ENCODE measurements at regions not wholly inside any gene's neighbourhood (a gene's known extent, or its start where the extent isn't known, plus 50 kb on each side); places are given as distances from the start of the nearest gene placed in this dataset.

DNA sequence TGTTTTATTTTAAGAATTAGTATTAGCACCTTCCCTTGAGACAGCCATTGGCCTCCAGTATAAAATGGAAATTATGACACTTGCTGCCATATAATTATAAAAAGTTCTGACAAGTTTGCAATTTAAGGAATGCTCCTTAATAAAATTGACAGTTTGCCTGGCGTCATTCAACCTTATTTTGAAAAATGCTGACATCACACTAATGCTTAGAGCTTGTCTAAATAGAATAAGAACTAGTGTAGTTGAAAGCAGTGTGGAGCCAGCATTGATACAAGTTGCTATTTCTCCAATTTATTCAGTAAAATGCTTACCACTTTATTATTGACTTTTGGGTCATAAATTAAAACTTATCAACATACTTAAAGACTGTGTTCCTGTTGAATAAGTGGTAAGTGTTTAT, 54.3 kb upstream of the ARX start:
- TF ChIP-seq, protein P1, sequence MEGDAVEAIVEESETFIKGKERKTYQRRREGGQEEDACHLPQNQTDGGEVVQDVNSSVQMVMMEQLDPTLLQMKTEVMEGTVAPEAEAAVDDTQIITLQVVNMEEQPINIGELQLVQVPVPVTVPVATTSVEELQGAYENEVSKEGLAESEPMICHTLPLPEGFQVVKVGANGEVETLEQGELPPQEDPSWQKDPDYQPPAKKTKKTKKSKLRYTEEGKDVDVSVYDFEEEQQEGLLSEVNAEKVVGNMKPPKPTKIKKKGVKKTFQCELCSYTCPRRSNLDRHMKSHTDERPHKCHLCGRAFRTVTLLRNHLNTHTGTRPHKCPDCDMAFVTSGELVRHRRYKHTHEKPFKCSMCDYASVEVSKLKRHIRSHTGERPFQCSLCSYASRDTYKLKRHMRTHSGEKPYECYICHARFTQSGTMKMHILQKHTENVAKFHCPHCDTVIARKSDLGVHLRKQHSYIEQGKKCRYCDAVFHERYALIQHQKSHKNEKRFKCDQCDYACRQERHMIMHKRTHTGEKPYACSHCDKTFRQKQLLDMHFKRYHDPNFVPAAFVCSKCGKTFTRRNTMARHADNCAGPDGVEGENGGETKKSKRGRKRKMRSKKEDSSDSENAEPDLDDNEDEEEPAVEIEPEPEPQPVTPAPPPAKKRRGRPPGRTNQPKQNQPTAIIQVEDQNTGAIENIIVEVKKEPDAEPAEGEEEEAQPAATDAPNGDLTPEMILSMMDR (IDR thresholded peaks at IDR 0.05; ENCODE audit: borderline replicate concordance), result no peak
- H3K27me3 ChIP-seq (ENCODE audit: low read depth), result no peaks in the 10 kb centered on the region
- H3K4me1 ChIP-seq, result no peaks in the 10 kb centered on the region
- no peak overlapping the region for H3K27ac ChIP-seq (replicated peaks)
- H3K4me3 ChIP-seq, result no peak overlapping the region
- H3K9me3 ChIP-seq (replicated peaks), result no peaks in the 10 kb centered on the region
- intact Hi-C loops (cut with micrococcal nuclease), result no loop called here
- DNase-seq, result no peak
- no peaks in the 10 kb centered on the region for H3K36me3 ChIP-seq

DNA sequence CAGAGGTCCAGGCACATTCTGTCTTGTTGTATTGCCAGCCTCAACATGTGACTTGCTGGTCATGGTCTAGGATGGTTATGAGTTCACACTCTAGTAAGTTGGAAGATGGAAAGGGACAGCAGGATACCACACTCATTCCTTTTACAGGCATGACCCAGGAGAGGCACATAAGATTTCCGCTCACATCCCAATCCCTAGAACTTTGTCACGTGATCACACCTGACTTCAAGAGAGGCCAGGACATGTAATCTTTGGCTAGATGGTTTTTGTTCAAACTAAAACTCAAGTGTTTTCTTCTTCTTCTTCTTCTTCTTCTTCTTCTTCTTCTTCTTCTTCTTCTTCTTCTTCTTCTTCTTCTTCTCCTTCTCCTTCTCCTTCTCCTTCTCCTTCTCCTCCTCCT, 53.4 kb upstream of the ARX start:
- H3K9me3 ChIP-seq (replicated peaks), result no peaks in the 10 kb centered on the region
- H3K4me3 ChIP-seq, result no peak overlapping the region
- DNase-seq, result no peak
- no peaks in the 10 kb centered on the region for H3K27me3 ChIP-seq (ENCODE audit: low read depth)
- intact Hi-C loops (cut with micrococcal nuclease), result no loop called here
- TF ChIP-seq, protein P1 (IDR thresholded peaks at IDR 0.05; ENCODE audit: borderline replicate concordance), result no peak
- H3K4me1 ChIP-seq, result no peaks in the 10 kb centered on the region
- no peak overlapping the region for H3K27ac ChIP-seq (replicated peaks)
- no peaks in the 10 kb centered on the region for H3K36me3 ChIP-seq

GRCh38 chrX:25068340-25068739, 52.6 kb upstream of the ARX start:
- Histone ChIP-seq H3K4me1 (no peaks in the 10 kb centered on the region), H3K27me3 (ENCODE audit: low read depth) (no peaks in the 10 kb centered on the region), H3K27ac (replicated peaks) (no peak overlapping the region), H3K9me3 (replicated peaks) (no peaks in the 10 kb centered on the region), H3K4me3 (no peak overlapping the region), H3K36me3 (no peaks in the 10 kb centered on the region)
- no peak for DNase-seq
- intact Hi-C loops (cut with micrococcal nuclease), result no loop called here
- TF ChIP-seq, protein P1 (IDR thresholded peaks at IDR 0.05; ENCODE audit: borderline replicate concordance), result no peak

DNA sequence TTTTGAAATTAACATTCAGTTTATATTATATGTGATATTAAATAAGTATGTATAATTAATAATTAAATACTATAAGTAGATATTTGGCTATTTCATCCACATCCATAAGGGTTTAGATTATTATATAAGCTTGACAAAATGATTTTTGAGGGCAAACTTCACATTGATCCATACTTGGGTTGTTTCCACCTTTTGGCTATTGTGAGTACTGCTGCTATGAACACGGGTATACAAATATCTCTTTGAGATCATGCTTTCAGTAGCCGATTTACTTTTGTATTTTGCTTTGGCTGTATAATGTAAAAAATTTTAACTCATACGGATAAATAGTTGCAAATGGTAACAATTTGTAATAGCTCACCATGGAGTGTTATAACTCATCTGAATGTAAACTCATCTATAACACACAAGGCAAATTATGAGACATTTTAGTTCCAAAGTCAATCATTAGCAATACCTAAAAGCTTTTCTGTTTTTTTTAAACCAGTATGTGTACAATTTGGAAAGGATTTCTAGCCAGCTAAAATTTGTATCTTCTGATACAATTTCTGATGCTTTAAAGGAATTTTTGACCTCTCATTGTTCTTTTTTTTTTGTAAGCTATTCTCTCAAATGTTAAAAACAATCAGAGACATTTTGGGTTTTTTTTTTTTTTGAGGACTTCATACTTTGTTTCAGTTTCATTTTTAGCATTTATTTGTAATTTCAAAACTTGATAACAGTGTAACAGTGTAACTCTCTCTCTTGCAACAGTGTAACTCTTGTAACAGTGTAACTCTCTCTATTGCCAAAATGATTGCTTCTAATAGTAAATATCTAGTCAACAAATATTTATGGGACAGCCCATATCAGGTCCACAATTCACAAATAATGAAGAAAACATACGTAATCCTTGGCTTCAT, 51.8 kb upstream of the ARX start:
- DNase-seq, result no peak
- TF ChIP-seq, protein P1 (IDR thresholded peaks at IDR 0.05; ENCODE audit: borderline replicate concordance), result no peak
- no peaks in the 10 kb centered on the region for H3K9me3 ChIP-seq (replicated peaks)
- H3K27me3 ChIP-seq (ENCODE audit: low read depth), result no peaks in the 10 kb centered on the region
- no peak overlapping the region for H3K4me3 ChIP-seq
- H3K4me1 ChIP-seq, result no peaks in the 10 kb centered on the region
- intact Hi-C loops (cut with micrococcal nuclease), result no loop called here
- H3K36me3 ChIP-seq, result no peaks in the 10 kb centered on the region
- no peak overlapping the region for H3K27ac ChIP-seq (replicated peaks)

GRCh38 chrX:25066131-25066530, 50.4 kb upstream of the ARX start:
- H3K4me1 ChIP-seq, result no peaks in the 10 kb centered on the region
- TF ChIP-seq, protein P1 (IDR thresholded peaks at IDR 0.05; ENCODE audit: borderline replicate concordance), result no peak
- H3K27ac ChIP-seq (replicated peaks), result no peak overlapping the region
- no peaks in the 10 kb centered on the region for H3K36me3 ChIP-seq
- no peaks in the 10 kb centered on the region for H3K9me3 ChIP-seq (replicated peaks)
- no peak overlapping the region for H3K4me3 ChIP-seq
- no peak for DNase-seq
- H3K27me3 ChIP-seq (ENCODE audit: low read depth), result no peaks in the 10 kb centered on the region
- intact Hi-C loops (cut with micrococcal nuclease), result no loop called here

Data from left ventricle myocardium inferior (tissue), 1 donor.